Keratinocyte (primary cell): ENCODE measurements at regions not wholly inside any gene's neighbourhood (a gene's known extent, or its start where the extent isn't known, plus 50 kb on each side); places are given as distances from the start of the nearest gene placed in this dataset.

Experiments used
- DNase-seq: peaks from one replicate; pipeline ENCODE4 v3.0.0-alpha.2; 2011; ENCODE audit warnings: low read depth, missing footprints, low spot score
- FAIRE-seq: peaks from 2 replicates; lab custom pipeline; 2011; peaks lifted over from hg19 to GRCh38; lab: Jason Lieb, UNC
- H2AFZ ChIP-seq: 2 replicates; pipeline ENCODE4 v1.6.0; 2012; ENCODE audit warnings: low read length, control low read depth, inconsistent platforms; ENCODE audit not compliant: control insufficient read depth
- H3K27ac ChIP-seq: 2 replicates; pipeline ENCODE4 v1.5.1; 2011; ENCODE audit warnings: low read length; ENCODE audit not compliant: control insufficient read depth, insufficient read depth
- H3K27me3 ChIP-seq: 3 replicates; pipeline ENCODE4 v1.6.0; 2011; ENCODE audit warnings: low read length; ENCODE audit not compliant: control insufficient read depth, insufficient read depth; ENCODE audit errors: extremely low read depth
- H3K36me3 ChIP-seq, 2 experiments: 2 replicates in 1 of 2; 3 replicates in 1 of 2; pipeline ENCODE4 v1.5.1; 2011; ENCODE audit warnings: low read length in 2 of 2, mild to moderate bottlenecking in 1 of 2; ENCODE audit not compliant: control insufficient read depth in 2 of 2, insufficient read depth in 2 of 2; ENCODE audit errors: extremely low read depth in 1 of 2
- H3K4me1 ChIP-seq: 3 replicates; pipeline ENCODE4 v1.5.1; 2011; ENCODE audit warnings: low read length; ENCODE audit not compliant: control insufficient read depth, insufficient read depth; ENCODE audit errors: extremely low read depth
- H3K4me2 ChIP-seq: 3 replicates; pipeline ENCODE4 v1.6.0; 2011; ENCODE audit warnings: low read depth, low read length; ENCODE audit not compliant: control insufficient read depth, insufficient read depth; ENCODE audit errors: extremely low read depth
- H3K4me3 ChIP-seq, 3 experiments: fragments of 200-600 bp in 1 of 3; sonication (generic) in 1 of 3; 2 replicates in 2 of 3; 3 replicates in 1 of 3; pipeline ENCODE4 v1.5.1; 2011 to 2016; ENCODE audit warnings: low read length in 3 of 3, mild to moderate bottlenecking in 3 of 3, control low read depth in 2 of 3, inconsistent platforms in 1 of 3, low read depth in 1 of 3, mixed read lengths in 1 of 3, mixed run types in 1 of 3, moderate library complexity in 1 of 3; ENCODE audit not compliant: control insufficient read depth in 2 of 3, insufficient read depth in 2 of 3; ENCODE audit errors: extremely low read depth in 1 of 3
- H3K79me2 ChIP-seq: 2 replicates; pipeline ENCODE4 v1.6.0; 2012; ENCODE audit warnings: low read length; ENCODE audit not compliant: control insufficient read depth, insufficient read depth
- H3K9ac ChIP-seq: 3 replicates; pipeline ENCODE4 v1.6.0; 2011; ENCODE audit warnings: low read length; ENCODE audit not compliant: control insufficient read depth, insufficient read depth; ENCODE audit errors: extremely low read depth
- H3K9me1 ChIP-seq: 3 replicates; pipeline ENCODE4 v1.6.0; 2011; ENCODE audit warnings: low read length; ENCODE audit not compliant: control insufficient read depth, insufficient read depth; ENCODE audit errors: extremely low read depth
- H3K9me3 ChIP-seq: 2 replicates; pipeline ENCODE4 v1.5.1; 2012; ENCODE audit warnings: low read depth, low read length; ENCODE audit not compliant: control insufficient read depth
- H4K20me1 ChIP-seq: 3 replicates; pipeline ENCODE4 v1.6.0; 2011; ENCODE audit warnings: low read length; ENCODE audit not compliant: control insufficient read depth, insufficient read depth; ENCODE audit errors: extremely low read depth
- EZH2 ChIP-seq: IDR thresholded peaks from one replicate; pipeline ENCODE4 v1.6.1; 2012; ENCODE audit warnings: inconsistent platforms, mild to moderate bottlenecking, low read length, moderate library complexity
- dilution Hi-C: fragments of 300-500 bp; cut with MboI; formaldehyde crosslinking; loops from one replicate; pipeline ENCODE4 v1.7.0; 2020; ENCODE audit warnings: low sequenced_read_pairs; ENCODE audit not compliant: extremely low pct_ligation_motif_present
- TF ChIP-seq, protein P1 (sequence below), 3 experiments: IDR thresholded peaks in 1 of 3; conservative IDR thresholded peaks in 1 of 3; optimal IDR thresholded peaks in 1 of 3; 2 replicates in 2 of 3; 3 replicates in 1 of 3; pipeline versions ENCODE3 to v1.5.1; 2011; ENCODE audit warnings: low read length in 3 of 3, mild to moderate bottlenecking in 3 of 3, moderate library complexity in 2 of 3, control low read depth in 1 of 3, inconsistent platforms in 1 of 3; ENCODE audit not compliant: insufficient read depth in 2 of 3; ENCODE audit errors: extremely low read depth in 1 of 3

DNA sequence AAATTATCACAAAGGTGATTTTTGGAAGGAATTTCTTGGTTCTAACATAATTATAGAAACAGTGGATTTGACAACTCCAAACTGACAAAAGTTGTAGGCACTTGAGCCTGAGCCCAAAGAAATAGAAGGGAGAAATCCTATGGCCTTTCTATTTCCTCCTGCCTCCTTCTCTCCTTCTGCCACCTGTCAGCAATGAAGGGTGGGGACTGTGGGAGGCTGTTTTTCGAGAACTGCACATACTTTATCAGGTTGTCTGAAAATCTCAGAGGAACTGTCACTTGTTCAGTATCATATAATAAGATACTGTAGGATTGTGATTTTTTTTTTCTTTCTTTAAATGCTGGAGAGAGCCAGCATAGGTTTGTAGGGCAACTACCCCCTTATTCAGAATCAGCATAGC is 187.9 kb upstream of the SESN3 start:
- Histone ChIP-seq H3K9me1 (no peaks in the 10 kb centered on the region), H3K27me3 (no peaks in the 10 kb centered on the region), H3K27ac (no peak overlapping the region), H3K9me3 (no peaks in the 10 kb centered on the region), H3K79me2 (no peaks in the 10 kb centered on the region), H3K4me1 (peaks cover 9% of the 10 kb centered on the region), H2AFZ (no peak overlapping the region), H4K20me1 (no peaks in the 10 kb centered on the region), H3K4me3 (no peak overlapping the region), H3K4me2 (no peak overlapping the region), H3K36me3 (no peaks in the 10 kb centered on the region), H3K9ac (no peak overlapping the region)
- FAIRE-seq (no peak), DNase-seq (no peak)
- dilution Hi-C loops, result no loop called here
- no peak for TF ChIP-seq EZH2
- TF ChIP-seq, protein P1, sequence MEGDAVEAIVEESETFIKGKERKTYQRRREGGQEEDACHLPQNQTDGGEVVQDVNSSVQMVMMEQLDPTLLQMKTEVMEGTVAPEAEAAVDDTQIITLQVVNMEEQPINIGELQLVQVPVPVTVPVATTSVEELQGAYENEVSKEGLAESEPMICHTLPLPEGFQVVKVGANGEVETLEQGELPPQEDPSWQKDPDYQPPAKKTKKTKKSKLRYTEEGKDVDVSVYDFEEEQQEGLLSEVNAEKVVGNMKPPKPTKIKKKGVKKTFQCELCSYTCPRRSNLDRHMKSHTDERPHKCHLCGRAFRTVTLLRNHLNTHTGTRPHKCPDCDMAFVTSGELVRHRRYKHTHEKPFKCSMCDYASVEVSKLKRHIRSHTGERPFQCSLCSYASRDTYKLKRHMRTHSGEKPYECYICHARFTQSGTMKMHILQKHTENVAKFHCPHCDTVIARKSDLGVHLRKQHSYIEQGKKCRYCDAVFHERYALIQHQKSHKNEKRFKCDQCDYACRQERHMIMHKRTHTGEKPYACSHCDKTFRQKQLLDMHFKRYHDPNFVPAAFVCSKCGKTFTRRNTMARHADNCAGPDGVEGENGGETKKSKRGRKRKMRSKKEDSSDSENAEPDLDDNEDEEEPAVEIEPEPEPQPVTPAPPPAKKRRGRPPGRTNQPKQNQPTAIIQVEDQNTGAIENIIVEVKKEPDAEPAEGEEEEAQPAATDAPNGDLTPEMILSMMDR (optimal IDR thresholded peaks at IDR 0.05 in 1 of 3, IDR thresholded peaks at IDR 0.05 in 1 of 3, conservative IDR thresholded peaks at IDR 0.05 in 1 of 3; ENCODE audit: extremely low read depth in 1 of 3, insufficient read depth in 2 of 3, low read length in 3 of 3), result no peak

DNA sequence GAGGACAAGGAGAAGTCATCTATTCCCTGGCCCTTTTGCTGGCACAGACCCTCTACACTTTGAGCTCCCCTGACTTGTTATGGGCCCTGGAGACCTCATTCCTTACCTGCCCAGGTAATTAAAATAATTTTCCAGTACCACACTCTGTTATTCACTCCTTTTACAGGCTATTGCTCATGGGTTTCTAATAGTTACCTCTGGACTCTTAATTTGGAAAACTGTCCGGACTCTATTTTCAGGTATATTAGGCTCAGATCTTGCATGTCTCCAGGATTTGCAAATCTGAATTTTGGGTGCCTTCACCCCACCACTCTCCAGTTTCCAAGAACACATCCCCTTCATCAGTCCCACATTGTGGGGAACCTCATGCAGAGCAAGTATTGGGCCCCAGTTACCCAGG is 186.8 kb upstream of the SESN3 start:
- Histone ChIP-seq H3K9me1 (no peaks in the 10 kb centered on the region), H2AFZ (no peak overlapping the region), H3K79me2 (no peaks in the 10 kb centered on the region), H3K4me1 (peaks cover 11% of the 10 kb centered on the region), H4K20me1 (no peaks in the 10 kb centered on the region), H3K9me3 (no peaks in the 10 kb centered on the region), H3K4me3 (no peak overlapping the region), H3K36me3 (no peaks in the 10 kb centered on the region), H3K9ac (no peak overlapping the region), H3K27me3 (no peaks in the 10 kb centered on the region), H3K4me2 (no peak overlapping the region), H3K27ac (no peak overlapping the region)
- no peak for DNase-seq
- dilution Hi-C loops, result no loop called here
- TF ChIP-seq, protein P1 (optimal IDR thresholded peaks at IDR 0.05 in 1 of 3, IDR thresholded peaks at IDR 0.05 in 1 of 3, conservative IDR thresholded peaks at IDR 0.05 in 1 of 3; ENCODE audit: extremely low read depth in 1 of 3, insufficient read depth in 2 of 3, low read length in 3 of 3), result no peak
- TF ChIP-seq EZH2, result no peak
- FAIRE-seq, result no peak
